HepG2 (cell line): ENCODE measurements at regions not wholly inside any gene's neighbourhood (a gene's known extent, or its start where the extent isn't known, plus 50 kb on each side); places are given as distances from the start of the nearest gene placed in this dataset.

Experiments
- NR1H2 ChIP-seq: sonication (generic); formaldehyde crosslinking; IDR thresholded peaks from 2 replicates; pipeline ENCODE4 v1.8.1; 2022; ENCODE audit warnings: low read depth, missing genetic modification reagents, borderline replicate concordance
- SOX6 ChIP-seq, 2 experiments: fragments of 450-650 bp in 1 of 2; sonication (generic) in 1 of 2; formaldehyde crosslinking in 1 of 2; IDR thresholded peaks; 2 replicates each; pipeline versions ENCODE4 v1.4.0 to v1.6.1; 2017 to 2020; ENCODE audit warnings: antibody characterized with exemption in 1 of 2, mild to moderate bottlenecking in 1 of 2, missing genetic modification reagents in 1 of 2
- ZNF605 ChIP-seq: sonication (generic); formaldehyde crosslinking; IDR thresholded peaks from 2 replicates; pipeline ENCODE4 v1.8.0; 2022; ENCODE audit warnings: mild to moderate bottlenecking, missing genetic modification reagents
- TF ChIP-seq, protein P1 (sequence below): sonication (generic); formaldehyde crosslinking; IDR thresholded peaks from 2 replicates; pipeline ENCODE4 v1.5.0; 2020; ENCODE audit warnings: mild to moderate bottlenecking, missing genetic modification reagents, moderate library complexity
- TF ChIP-seq, protein P2 (sequence below): IDR thresholded peaks from 2 replicates; pipeline ENCODE4 v1.6.1; 2012; ENCODE audit warnings: inconsistent platforms

DNA sequence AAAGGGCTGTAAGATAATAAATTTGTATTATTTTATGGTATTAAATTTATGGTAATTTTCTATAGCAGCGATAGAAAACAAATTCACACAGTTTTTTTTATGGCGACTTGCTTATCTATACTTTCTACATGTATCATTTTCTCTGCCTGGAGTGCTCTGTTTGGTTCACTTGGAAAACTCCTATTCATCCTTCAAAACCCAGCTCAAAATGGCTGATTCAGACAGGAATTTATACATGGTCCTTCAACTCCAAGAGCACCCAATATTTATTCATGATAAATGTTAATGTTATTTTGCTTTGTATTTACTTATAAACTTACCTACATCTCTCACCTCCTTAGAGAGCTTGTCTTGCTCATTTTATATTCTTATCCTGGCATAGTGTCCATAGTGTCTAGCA, 55.6 kb upstream of the SSX2IP start:
- TF ChIP-seq, protein P1, sequence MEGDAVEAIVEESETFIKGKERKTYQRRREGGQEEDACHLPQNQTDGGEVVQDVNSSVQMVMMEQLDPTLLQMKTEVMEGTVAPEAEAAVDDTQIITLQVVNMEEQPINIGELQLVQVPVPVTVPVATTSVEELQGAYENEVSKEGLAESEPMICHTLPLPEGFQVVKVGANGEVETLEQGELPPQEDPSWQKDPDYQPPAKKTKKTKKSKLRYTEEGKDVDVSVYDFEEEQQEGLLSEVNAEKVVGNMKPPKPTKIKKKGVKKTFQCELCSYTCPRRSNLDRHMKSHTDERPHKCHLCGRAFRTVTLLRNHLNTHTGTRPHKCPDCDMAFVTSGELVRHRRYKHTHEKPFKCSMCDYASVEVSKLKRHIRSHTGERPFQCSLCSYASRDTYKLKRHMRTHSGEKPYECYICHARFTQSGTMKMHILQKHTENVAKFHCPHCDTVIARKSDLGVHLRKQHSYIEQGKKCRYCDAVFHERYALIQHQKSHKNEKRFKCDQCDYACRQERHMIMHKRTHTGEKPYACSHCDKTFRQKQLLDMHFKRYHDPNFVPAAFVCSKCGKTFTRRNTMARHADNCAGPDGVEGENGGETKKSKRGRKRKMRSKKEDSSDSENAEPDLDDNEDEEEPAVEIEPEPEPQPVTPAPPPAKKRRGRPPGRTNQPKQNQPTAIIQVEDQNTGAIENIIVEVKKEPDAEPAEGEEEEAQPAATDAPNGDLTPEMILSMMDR: no peak
- TF ChIP-seq NR1H2 (CRISPR knock-in tag): no peak
- TF ChIP-seq, protein P2, sequence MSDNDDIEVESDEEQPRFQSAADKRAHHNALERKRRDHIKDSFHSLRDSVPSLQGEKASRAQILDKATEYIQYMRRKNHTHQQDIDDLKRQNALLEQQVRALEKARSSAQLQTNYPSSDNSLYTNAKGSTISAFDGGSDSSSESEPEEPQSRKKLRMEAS: no peak
- no peak for TF ChIP-seq SOX6 (IDR thresholded peaks at IDR 0.05)
- no peak for TF ChIP-seq SOX6 (CRISPR knock-in tag; IDR thresholded peaks at IDR 0.05)
- TF ChIP-seq ZNF605 (CRISPR knock-in tag): no peak
